Body of pancreas (tissue), 4 donors: ENCODE measurements at regions not wholly inside any gene's neighbourhood (a gene's known extent, or its start where the extent isn't known, plus 50 kb on each side); places are given as distances from the start of the nearest gene placed in this dataset.

Experiments
- CTCF ChIP-seq, 7 experiments: fragments of 450-650 bp in 4 of 7; fragments of 200-600 bp in 3 of 7; sonication (generic) in 3 of 7; IDR thresholded peaks; one replicate each; pipeline ENCODE4 v1.5.1; 2016 to 2019; ENCODE audit warnings: antibody characterized with exemption in 7 of 7
- POLR2A ChIP-seq, 3 donors: fragments of 450-650 bp; IDR thresholded peaks; one replicate each; pipeline ENCODE4 v1.6.1; 2016; ENCODE audit warnings: antibody characterized with exemption in 3 of 3, mild to moderate bottlenecking in 2 of 3

GRCh38 chr2:136404925-136405324 lies 287.0 kb upstream of the CXCR4 start:
- TF ChIP-seq CTCF (IDR thresholded peaks at IDR 0.05) = no peak
- TF ChIP-seq POLR2A (IDR thresholded peaks at IDR 0.05) = no peak
